HepG2 (cell line): ENCODE measurements at regions not wholly inside any gene's neighbourhood (a gene's known extent, or its start where the extent isn't known, plus 50 kb on each side); places are given as distances from the start of the nearest gene placed in this dataset.

ENCODE experiments used
- AGO2 ChIP-seq: fragments of 200-400 bp; formaldehyde crosslinking; optimal IDR thresholded peaks from 2 replicates; pipeline ENCODE3; 2017; ENCODE audit warnings: mild to moderate bottlenecking, low read depth, low read length, moderate library complexity
- CENPBD1 ChIP-seq: sonication (generic); formaldehyde crosslinking; IDR thresholded peaks from 2 replicates; pipeline ENCODE4 v1.8.0; 2022; ENCODE audit warnings: missing genetic modification reagents, low read depth, mild to moderate bottlenecking, borderline replicate concordance
- FOSL1 ChIP-seq: sonication (generic); formaldehyde crosslinking; IDR thresholded peaks from 2 replicates; pipeline ENCODE4 v1.9.0; 2021; ENCODE audit warnings: missing genetic modification reagents, borderline replicate concordance
- FOXA3 ChIP-seq: IDR thresholded peaks from 2 replicates; pipeline ENCODE4 v1.6.1; 2016; ENCODE audit warnings: missing genetic modification reagents, missing compliant biosample characterization
- IRF2 ChIP-seq: IDR thresholded peaks from 2 replicates; pipeline ENCODE4 v1.6.1; 2018; ENCODE audit warnings: missing genetic modification reagents, missing compliant biosample characterization
- PLRG1 ChIP-seq: fragments of 450-650 bp; conservative IDR thresholded peaks from 2 replicates; pipeline ENCODE4 v1.6.1; 2016
- PTBP1 ChIP-seq: fragments of 200-400 bp; formaldehyde crosslinking; IDR thresholded peaks from 2 replicates; pipeline ENCODE4 v1.6.1; 2018; ENCODE audit warnings: low read length, low read depth; ENCODE audit not compliant: poor library complexity, severe bottlenecking
- SMYD3 ChIP-seq: sonication (generic); formaldehyde crosslinking; IDR thresholded peaks from 2 replicates; pipeline ENCODE4 v1.8.1; 2023; ENCODE audit warnings: mild to moderate bottlenecking, missing genetic modification reagents
- TFAP4 ChIP-seq: sonication (generic); IDR thresholded peaks from 2 replicates; pipeline ENCODE4 v1.6.1; 2016; ENCODE audit warnings: low read depth, borderline replicate concordance
- ZBTB46 ChIP-seq: sonication (generic); formaldehyde crosslinking; IDR thresholded peaks from 2 replicates; pipeline ENCODE4 v1.4.0; 2020; ENCODE audit warnings: mild to moderate bottlenecking, missing genetic modification reagents, borderline replicate concordance
- ZHX1 ChIP-seq: sonication (generic); formaldehyde crosslinking; IDR thresholded peaks from 2 replicates; pipeline ENCODE4 v1.8.1; 2022; ENCODE audit warnings: low read depth, mild to moderate bottlenecking, missing genetic modification reagents
- ZNF138 ChIP-seq: sonication (generic); formaldehyde crosslinking; IDR thresholded peaks from 2 replicates; pipeline ENCODE4 v1.5.0; 2020; ENCODE audit warnings: mild to moderate bottlenecking, low read depth, missing genetic modification reagents
- ZNF142 ChIP-seq: sonication (generic); formaldehyde crosslinking; IDR thresholded peaks from 2 replicates; pipeline ENCODE4 v1.4.0; 2020; ENCODE audit warnings: missing genetic modification reagents
- ZNF430 ChIP-seq: sonication (generic); formaldehyde crosslinking; IDR thresholded peaks from 2 replicates; pipeline ENCODE4 v1.9.0; 2021; ENCODE audit warnings: mild to moderate bottlenecking, missing genetic modification reagents
- ZNF703 ChIP-seq: sonication (generic); formaldehyde crosslinking; IDR thresholded peaks from 2 replicates; pipeline ENCODE4 v1.5.1; 2020; ENCODE audit warnings: missing genetic modification reagents, mild to moderate bottlenecking, moderate library complexity, borderline replicate concordance
- ZSCAN20 ChIP-seq: sonication (generic); formaldehyde crosslinking; IDR thresholded peaks from 2 replicates; pipeline ENCODE4 v1.4.0; 2020; ENCODE audit warnings: missing genetic modification reagents, mild to moderate bottlenecking, borderline replicate concordance
- TF ChIP-seq, protein P1 (sequence below): sonication (generic); formaldehyde crosslinking; IDR thresholded peaks from 2 replicates; pipeline ENCODE4 v1.9.0; 2021; ENCODE audit warnings: missing genetic modification reagents, mild to moderate bottlenecking, borderline replicate concordance

- TF ChIP-seq ZNF142 (CRISPR knock-in tag) (no peak), IRF2 (no peak), CENPBD1 (CRISPR knock-in tag) (no peak), PLRG1 (no peak), ZNF703 (no peak), FOSL1 (no peak), ZNF138 (CRISPR knock-in tag) (no peak), AGO2 (no peak), ZNF430 (CRISPR knock-in tag) (no peak), ZSCAN20 (CRISPR knock-in tag) (no peak), PTBP1 (no peak), FOXA3 (CRISPR knock-in tag) (peak; percentile 86), SMYD3 (CRISPR knock-in tag) (no peak), ZBTB46 (CRISPR knock-in tag) (no peak), ZHX1 (CRISPR knock-in tag) (no peak), TFAP4 (no peak)
- TF ChIP-seq, protein P1, sequence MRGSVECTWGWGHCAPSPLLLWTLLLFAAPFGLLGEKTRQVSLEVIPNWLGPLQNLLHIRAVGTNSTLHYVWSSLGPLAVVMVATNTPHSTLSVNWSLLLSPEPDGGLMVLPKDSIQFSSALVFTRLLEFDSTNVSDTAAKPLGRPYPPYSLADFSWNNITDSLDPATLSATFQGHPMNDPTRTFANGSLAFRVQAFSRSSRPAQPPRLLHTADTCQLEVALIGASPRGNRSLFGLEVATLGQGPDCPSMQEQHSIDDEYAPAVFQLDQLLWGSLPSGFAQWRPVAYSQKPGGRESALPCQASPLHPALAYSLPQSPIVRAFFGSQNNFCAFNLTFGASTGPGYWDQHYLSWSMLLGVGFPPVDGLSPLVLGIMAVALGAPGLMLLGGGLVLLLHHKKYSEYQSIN (CRISPR knock-in tag) = no peak
These were observed 406.1 kb downstream of the ICE1 start (continued) for GRCh38 chr5:5828619-5829018.
